Frontal cortex (tissue), 3 donors: ENCODE measurements at regions not wholly inside any gene's neighbourhood (a gene's known extent, or its start where the extent isn't known, plus 50 kb on each side); places are given as distances from the start of the nearest gene placed in this dataset.
"Not testable (repeated sequence)": the region's sequence is repeated elsewhere in the genome, so short reads cannot be mapped to it uniquely, and the experiment has no call there.

Experiments used
- DNase-seq, 2 donors: peaks; one replicate each; pipeline ENCODE4 v3.0.0; 2012; ENCODE audit warnings: low spot score in 2 of 2
- FAIRE-seq: peaks from 2 replicates; lab custom pipeline; 2012; peaks lifted over from hg19 to GRCh38; lab: Jason Lieb, UNC
- donor health status: control.
- donor health status: control.
- donor health status: control.

GRCh38 chr14:29414931-29415330 lies 512.7 kb downstream of the PRKD1 start:
- not testable (repeated sequence) for DNase-seq, FAIRE-seq

GRCh38 chr14:29419736-29420135 lies 507.9 kb downstream of the PRKD1 start:
- FAIRE-seq (no peak), DNase-seq (no peak)

- no peak for DNase-seq
- no peak for FAIRE-seq
Measured at GRCh38 chr14:29421156-29421728, 506.4 kb downstream of the PRKD1 start.

GRCh38 chr14:29425705-29426482 lies 501.8 kb downstream of the PRKD1 start:
- FAIRE-seq = no peak
- DNase-seq = no peak

- FAIRE-seq (no peak), DNase-seq (no peak)
Measured at GRCh38 chr14:29442696-29443095, 485.0 kb downstream of the PRKD1 start.

GRCh38 chr14:29444216-29444615 lies 483.4 kb downstream of the PRKD1 start:
- no peak for DNase-seq
- FAIRE-seq = no peak

- DNase-seq (no peak), FAIRE-seq (no peak)
Measured at GRCh38 chr14:29444805-29445204, 482.8 kb downstream of the PRKD1 start.

- DNase-seq (no peak), FAIRE-seq (no peak)
Measured at GRCh38 chr14:29446971-29447370, 480.7 kb downstream of the PRKD1 start.

- FAIRE-seq = no peak
- DNase-seq = no peak
Measured at GRCh38 chr14:29451941-29452340, 475.7 kb downstream of the PRKD1 start.

GRCh38 chr14:29453045-29453444 lies 474.6 kb downstream of the PRKD1 start:
- no peak for FAIRE-seq
- no peak for DNase-seq

GRCh38 chr14:29454026-29454693 lies 473.5 kb downstream of the PRKD1 start:
- no peak for DNase-seq
- FAIRE-seq = no peak

GRCh38 chr14:29458547-29458946 lies 469.1 kb downstream of the PRKD1 start:
- FAIRE-seq = no peak
- DNase-seq = no peak

GRCh38 chr14:29459531-29459930 lies 468.1 kb downstream of the PRKD1 start:
- no peak for FAIRE-seq

GRCh38 chr14:29459969-29460560 lies 467.6 kb downstream of the PRKD1 start:
- FAIRE-seq = no peak

More at GRCh38 chr14:29459531-29459930, 468.1 kb downstream of the PRKD1 start:
- DNase-seq = no peak

GRCh38 chr14:29461101-29461500 lies 466.5 kb downstream of the PRKD1 start:
- FAIRE-seq = no peak
- no peak for DNase-seq

More at GRCh38 chr14:29459969-29460560, 467.6 kb downstream of the PRKD1 start:
- DNase-seq = no peak

- FAIRE-seq = no peak
- DNase-seq = no peak
Measured at GRCh38 chr14:29461506-29461905, 466.1 kb downstream of the PRKD1 start.

GRCh38 chr14:29462321-29462720 lies 465.3 kb downstream of the PRKD1 start:
- DNase-seq (no peak), FAIRE-seq (no peak)

GRCh38 chr14:29462772-29463171 lies 464.9 kb downstream of the PRKD1 start:
- DNase-seq (no peak), FAIRE-seq (no peak)

- FAIRE-seq = no peak
- DNase-seq = no peak
Measured at GRCh38 chr14:29463727-29464395, 463.8 kb downstream of the PRKD1 start.

GRCh38 chr14:29465095-29465494 lies 462.6 kb downstream of the PRKD1 start:
- FAIRE-seq (no peak), DNase-seq (no peak)
